ENCODE measurements at regions not wholly inside any gene's neighbourhood (a gene's known extent, or its start where the extent isn't known, plus 50 kb on each side); places are given as distances from the start of the nearest gene placed in this dataset.

DNA sequence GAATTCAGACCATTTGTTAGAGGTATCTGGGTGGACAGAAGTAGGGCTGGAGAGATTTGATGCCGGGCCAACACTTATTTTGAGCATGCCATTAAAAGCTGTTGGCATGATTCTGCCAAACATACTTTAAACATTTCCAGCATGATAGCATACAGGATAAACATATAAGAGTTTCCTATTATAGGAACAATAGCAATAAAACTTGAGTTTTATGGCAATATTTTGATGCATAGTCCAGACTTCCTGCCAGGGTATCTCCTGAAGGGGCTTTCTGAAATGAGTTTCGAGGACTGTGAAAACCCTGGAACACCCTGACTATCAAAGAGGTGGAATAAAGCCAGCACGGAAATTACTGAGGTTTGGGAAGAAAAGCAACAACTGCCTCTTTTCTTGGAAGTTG, 1398.0 kb upstream of the NXPH2 start:
- H3K4me3 ChIP-seq (ENCODE audit: low read depth, low read length) = no peak overlapping the region
- no peak for DNase-seq (ENCODE audit: low read depth)
- no peak for TF ChIP-seq CTCF (IDR thresholded peaks at IDR 0.05; ENCODE audit: insufficient read depth, low read depth, low read length, missing control alignments)

- no peak overlapping the region for H3K4me3 ChIP-seq (ENCODE audit: low read depth, low read length)
- DNase-seq (ENCODE audit: low read depth) = no peak
- TF ChIP-seq CTCF (IDR thresholded peaks at IDR 0.05; ENCODE audit: insufficient read depth, low read depth, low read length, missing control alignments) = no peak
Observed at GRCh38 chr2:140177086-140177485, 1396.9 kb upstream of the NXPH2 start.

DNA sequence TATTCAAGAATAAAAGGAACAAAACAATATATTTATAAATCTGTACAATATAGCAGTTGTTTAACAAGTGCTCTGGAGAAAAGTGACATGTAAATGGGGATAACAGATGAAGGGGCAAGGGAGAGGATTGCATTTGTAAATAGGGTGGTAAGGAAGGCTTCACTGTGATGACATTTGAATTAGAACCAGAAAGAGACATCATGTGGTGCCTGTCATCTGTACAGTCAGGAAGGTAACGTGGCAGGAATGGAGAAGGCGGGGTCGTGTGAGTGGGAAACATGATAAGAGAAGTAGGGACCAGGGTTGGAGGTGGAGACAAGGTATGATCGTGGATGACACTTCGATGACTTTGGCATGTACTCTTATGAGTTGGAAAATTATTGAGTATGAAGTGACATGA, 1393.6 kb upstream of the NXPH2 start:
- TF ChIP-seq CTCF (IDR thresholded peaks at IDR 0.05; ENCODE audit: insufficient read depth, low read depth, low read length, missing control alignments) = no peak
- H3K4me3 ChIP-seq (ENCODE audit: low read depth, low read length) = no peak overlapping the region
- DNase-seq (ENCODE audit: low read depth) = no peak

DNA sequence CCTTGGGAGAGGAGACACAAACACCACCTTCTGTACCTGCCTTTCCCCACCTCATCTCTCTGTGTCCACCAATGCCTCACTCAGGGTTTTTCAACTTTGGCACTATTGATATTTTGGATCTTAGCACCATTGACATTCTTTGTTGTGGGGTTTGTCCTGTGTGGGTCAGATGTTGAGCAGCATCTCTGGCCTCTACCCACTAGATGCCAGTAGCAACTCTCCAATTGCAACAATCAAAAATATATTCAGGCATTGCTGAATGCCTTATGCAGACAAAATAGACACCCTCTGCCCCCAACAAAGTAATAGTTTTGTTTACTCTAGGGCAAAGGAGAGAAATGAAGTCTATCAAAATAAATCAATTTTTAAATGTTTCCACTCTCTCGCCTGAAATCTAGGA, 1384.3 kb upstream of the NXPH2 start:
- H3K4me3 ChIP-seq (ENCODE audit: low read depth, low read length) = no peak overlapping the region
- no peak for DNase-seq (ENCODE audit: low read depth)
- no peak for TF ChIP-seq CTCF (IDR thresholded peaks at IDR 0.05; ENCODE audit: insufficient read depth, low read depth, low read length, missing control alignments)

GRCh38 chr2:140158259-140158658, 1378.1 kb upstream of the NXPH2 start:
- no peak for DNase-seq (ENCODE audit: low read depth)
- TF ChIP-seq CTCF (IDR thresholded peaks at IDR 0.05; ENCODE audit: insufficient read depth, low read depth, low read length, missing control alignments) = no peak
- H3K4me3 ChIP-seq (ENCODE audit: low read depth, low read length) = no peak overlapping the region

GRCh38 chr2:140157816-140158215, 1377.6 kb upstream of the NXPH2 start:
- no peak overlapping the region for H3K4me3 ChIP-seq (ENCODE audit: low read depth, low read length)
- no peak for DNase-seq (ENCODE audit: low read depth)
- TF ChIP-seq CTCF (IDR thresholded peaks at IDR 0.05; ENCODE audit: insufficient read depth, low read depth, low read length, missing control alignments) = no peak

GRCh38 chr2:140154706-140155105, 1374.5 kb upstream of the NXPH2 start:
- H3K4me3 ChIP-seq (ENCODE audit: low read depth, low read length) = no peak overlapping the region
- DNase-seq (ENCODE audit: low read depth) = no peak
- TF ChIP-seq CTCF (IDR thresholded peaks at IDR 0.05; ENCODE audit: insufficient read depth, low read depth, low read length, missing control alignments) = no peak

Data from GM12865 (cell line).